HT-29 (cell line): ENCODE measurements at regions not wholly inside any gene's neighbourhood (a gene's known extent, or its start where the extent isn't known, plus 50 kb on each side); places are given as distances from the start of the nearest gene placed in this dataset.
"Not testable (repeated sequence)": the region's sequence is repeated elsewhere in the genome, so short reads cannot be mapped to it uniquely, and the experiment has no call there.

ENCODE experiments used
- DNase-seq: peaks from one replicate; pipeline ENCODE4 v3.0.0-alpha.2; 2015; ENCODE audit warnings: low spot score

GRCh38 chr13:55893540-55893939, 1247.2 kb upstream of the PRR20A start:
- DNase-seq = no peak

GRCh38 chr13:55937180-55937579, 1203.5 kb upstream of the PRR20A start:
- no peak for DNase-seq

- no peak for DNase-seq
These were observed 1192.5 kb upstream of the PRR20A start for GRCh38 chr13:55948175-55948574.

- DNase-seq = no peak
These were observed 1176.8 kb upstream of the PRR20A start for GRCh38 chr13:55963934-55964333.

GRCh38 chr13:55967055-55967454, 1173.7 kb upstream of the PRR20A start:
- DNase-seq = no peak

GRCh38 chr13:55977436-55977835, 1163.3 kb upstream of the PRR20A start:
- no peak for DNase-seq

- DNase-seq = no peak
These were observed 1159.3 kb upstream of the PRR20A start for GRCh38 chr13:55981381-55981780.

GRCh38 chr13:55984026-55984425, 1156.7 kb upstream of the PRR20A start:
- not testable (repeated sequence) for DNase-seq

GRCh38 chr13:55990631-55991030, 1150.1 kb upstream of the PRR20A start:
- DNase-seq = no peak

- no peak for DNase-seq
These were observed 1149.1 kb upstream of the PRR20A start for GRCh38 chr13:55991666-55992065.

GRCh38 chr13:55992145-55992544, 1148.6 kb upstream of the PRR20A start:
- no peak for DNase-seq

GRCh38 chr13:55999709-56000108, 1141.0 kb upstream of the PRR20A start:
- peak; percentile 57 for DNase-seq

- no peak for DNase-seq
These were observed 1131.3 kb upstream of the PRR20A start for GRCh38 chr13:56009418-56009817.

GRCh38 chr13:56012644-56013043, 1128.1 kb upstream of the PRR20A start:
- DNase-seq = no peak

- no peak for DNase-seq
These were observed 1124.8 kb upstream of the PRR20A start for GRCh38 chr13:56015919-56016318.

GRCh38 chr13:56019606-56020005, 1121.1 kb upstream of the PRR20A start:
- DNase-seq = no peak

GRCh38 chr13:56020425-56020824, 1120.3 kb upstream of the PRR20A start:
- DNase-seq = no peak

- DNase-seq = no peak
These were observed 1100.7 kb upstream of the PRR20A start for GRCh38 chr13:56039992-56040391.

- DNase-seq = no peak
These were observed 1074.4 kb upstream of the PRR20A start for GRCh38 chr13:56066321-56066720.

GRCh38 chr13:56102641-56103040, 1038.1 kb upstream of the PRR20A start:
- no peak for DNase-seq

- DNase-seq = no peak
These were observed 1030.0 kb upstream of the PRR20A start for GRCh38 chr13:56110751-56111150.

GRCh38 chr13:56134524-56134923, 1006.2 kb upstream of the PRR20A start:
- no peak for DNase-seq

GRCh38 chr13:56166864-56167263, 973.9 kb upstream of the PRR20A start:
- DNase-seq = no peak

- no peak for DNase-seq
These were observed 972.1 kb upstream of the PRR20A start for GRCh38 chr13:56168581-56168980.

GRCh38 chr13:56173346-56173745, 967.4 kb upstream of the PRR20A start:
- DNase-seq = no peak
